DOHH2 (cell line): ENCODE measurements at regions not wholly inside any gene's neighbourhood (a gene's known extent, or its start where the extent isn't known, plus 50 kb on each side); places are given as distances from the start of the nearest gene placed in this dataset.

ENCODE experiments used
- H3F3A ChIP-seq: fragments of 200-600 bp; sonication (generic), shearing (Covaris generic); 2 replicates; pipeline ENCODE4 v1.6.0; 2016; ENCODE audit warnings: antibody characterized with exemption, mild to moderate bottlenecking; ENCODE audit not compliant: control insufficient read depth, insufficient read depth
- H3K27ac ChIP-seq: fragments of 200-600 bp; sonication (generic); 2 replicates; pipeline ENCODE4 v1.5.1; 2014; ENCODE audit warnings: low read depth, mild to moderate bottlenecking, low read length, moderate library complexity
- H3K27me3 ChIP-seq: fragments of 200-600 bp; sonication (generic); 2 replicates; pipeline ENCODE4 v1.6.1; 2014; ENCODE audit warnings: mild to moderate bottlenecking, low read length, mixed read lengths; ENCODE audit not compliant: control insufficient read depth
- H3K36me3 ChIP-seq: fragments of 200-600 bp; sonication (generic); 2 replicates; pipeline ENCODE4 v1.6.1; 2014; ENCODE audit warnings: mild to moderate bottlenecking, low read length, moderate library complexity, mixed read lengths; ENCODE audit not compliant: control insufficient read depth
- H3K4me1 ChIP-seq: fragments of 200-600 bp; sonication (generic); 2 replicates; pipeline ENCODE4 v1.6.1; 2014; ENCODE audit warnings: mild to moderate bottlenecking, low read length, mixed read lengths; ENCODE audit not compliant: control insufficient read depth
- H3K4me2 ChIP-seq: fragments of 200-600 bp; sonication (generic); 2 replicates; pipeline ENCODE4 v1.6.0; 2014; ENCODE audit warnings: mild to moderate bottlenecking, low read length, moderate library complexity
- H3K4me3 ChIP-seq: fragments of 200-600 bp; sonication (generic); 2 replicates; pipeline ENCODE4 v1.5.1; 2014; ENCODE audit warnings: mild to moderate bottlenecking, low read length, mixed read lengths
- H3K79me2 ChIP-seq: fragments of 200-600 bp; sonication (generic); 2 replicates; pipeline ENCODE4 v1.6.1; 2014; ENCODE audit warnings: mild to moderate bottlenecking, low read length, mixed read lengths; ENCODE audit not compliant: control insufficient read depth
- H3K9me2 ChIP-seq: fragments of 200-600 bp; sonication (generic); replicated peaks from 2 replicates; pipeline ENCODE4 v1.6.1; 2014; ENCODE audit warnings: mild to moderate bottlenecking, low read length, mixed read lengths; ENCODE audit not compliant: control insufficient read depth
- H3K9me3 ChIP-seq: fragments of 200-600 bp; sonication (generic); 2 replicates; pipeline ENCODE4 v1.6.1; 2014; ENCODE audit warnings: antibody characterized with exemption, low read length, mixed read lengths; ENCODE audit not compliant: control insufficient read depth, insufficient read depth
- H4K20me1 ChIP-seq: fragments of 200-600 bp; sonication (generic); 2 replicates; pipeline ENCODE4 v1.6.0; 2014; ENCODE audit warnings: low read depth, mild to moderate bottlenecking, antibody characterized with exemption, low read length, moderate library complexity; ENCODE audit not compliant: control insufficient read depth, insufficient read depth
- CTCF ChIP-seq: fragments of 200-600 bp; sonication (generic); IDR thresholded peaks from one replicate; pipeline ENCODE4 v1.5.1; 2014; ENCODE audit warnings: antibody characterized with exemption, mild to moderate bottlenecking, low read depth, low read length; ENCODE audit not compliant: poor library complexity, severe bottlenecking
- EZH2phosphoT487 ChIP-seq: fragments of 200-600 bp; sonication (generic); IDR thresholded peaks from 2 replicates; pipeline ENCODE4 v1.6.1; 2017; ENCODE audit warnings: borderline replicate concordance, mild to moderate bottlenecking, antibody characterized with exemption, low read length, moderate library complexity, mixed read lengths

- Histone ChIP-seq H3K27ac (no peak overlapping the region), H3K9me3 (no peaks in the 10 kb centered on the region), H3K27me3 (no peaks in the 10 kb centered on the region), H3K79me2 (no peaks in the 10 kb centered on the region), H3K9me2 (no peaks in the 10 kb centered on the region), H3K36me3 (no peaks in the 10 kb centered on the region), H3F3A (no peaks in the 10 kb centered on the region), H3K4me3 (no peak overlapping the region), H3K4me2 (no peak overlapping the region), H3K4me1 (no peaks in the 10 kb centered on the region), H4K20me1 (no peaks in the 10 kb centered on the region)
- no peak for TF ChIP-seq CTCF
- no peak for TF ChIP-seq EZH2phosphoT487
These were observed 644.3 kb upstream of the PTCHD4 start for GRCh38 chr6:48755315-48755714.

- Histone ChIP-seq H3K79me2 (no peaks in the 10 kb centered on the region), H3K27me3 (no peaks in the 10 kb centered on the region)
These were observed 643.6 kb upstream of the PTCHD4 start for GRCh38 chr6:48754641-48755040.

GRCh38 chr6:48750861-48751260, 639.9 kb upstream of the PTCHD4 start:
- Histone ChIP-seq H3K79me2 (no peaks in the 10 kb centered on the region), H3K9me2 (no peaks in the 10 kb centered on the region), H3K36me3 (no peaks in the 10 kb centered on the region), H4K20me1 (no peaks in the 10 kb centered on the region), H3K27ac (no peak overlapping the region), H3K4me2 (no peak overlapping the region), H3K9me3 (no peaks in the 10 kb centered on the region), H3K4me1 (no peaks in the 10 kb centered on the region), H3K4me3 (no peak overlapping the region), H3K27me3 (no peaks in the 10 kb centered on the region), H3F3A (no peaks in the 10 kb centered on the region)
- TF ChIP-seq EZH2phosphoT487 (no peak), CTCF (no peak)

More at GRCh38 chr6:48754641-48755040, 643.6 kb upstream of the PTCHD4 start:
- Histone ChIP-seq H3K9me3 (no peaks in the 10 kb centered on the region), H3F3A (no peaks in the 10 kb centered on the region), H3K4me3 (no peak overlapping the region), H4K20me1 (no peaks in the 10 kb centered on the region), H3K36me3 (no peaks in the 10 kb centered on the region), H3K9me2 (no peaks in the 10 kb centered on the region), H3K4me2 (no peak overlapping the region), H3K4me1 (no peaks in the 10 kb centered on the region), H3K27ac (no peak overlapping the region)
- TF ChIP-seq CTCF = no peak

GRCh38 chr6:48747471-48747870, 636.5 kb upstream of the PTCHD4 start:
- no peak overlapping the region for H3K4me2 ChIP-seq

More at GRCh38 chr6:48747471-48747870, 636.5 kb upstream of the PTCHD4 start:
- Histone ChIP-seq H4K20me1 (no peaks in the 10 kb centered on the region), H3K36me3 (no peaks in the 10 kb centered on the region), H3K9me2 (no peaks in the 10 kb centered on the region), H3K27ac (no peak overlapping the region), H3F3A (no peaks in the 10 kb centered on the region), H3K4me3 (no peak overlapping the region), H3K27me3 (no peaks in the 10 kb centered on the region), H3K4me1 (no peaks in the 10 kb centered on the region), H3K9me3 (no peaks in the 10 kb centered on the region), H3K79me2 (no peaks in the 10 kb centered on the region)
- TF ChIP-seq EZH2phosphoT487 = no peak
- no peak for TF ChIP-seq CTCF
